MM.1S (cell line): ENCODE measurements at regions not wholly inside any gene's neighbourhood (a gene's known extent, or its start where the extent isn't known, plus 50 kb on each side); places are given as distances from the start of the nearest gene placed in this dataset.

ENCODE experiments used
- DNase-seq: peaks from one replicate; pipeline ENCODE4 v3.0.0-alpha.2; 2015
- H2AFZ ChIP-seq: fragments of 300-600 bp; sonication (generic); 2 replicates; pipeline ENCODE4 v1.6.0; 2016; ENCODE audit warnings: antibody characterized with exemption, low read length
- H3F3A ChIP-seq: fragments of 300-600 bp; sonication (generic); 2 replicates; pipeline ENCODE4 v1.6.1; 2016; ENCODE audit warnings: mild to moderate bottlenecking, antibody characterized with exemption, low read length, moderate library complexity, mixed read lengths; ENCODE audit not compliant: insufficient read depth
- H3K27ac ChIP-seq: fragments of 300-600 bp; sonication (generic); 2 replicates; pipeline ENCODE4 v1.5.1; 2016; ENCODE audit warnings: mild to moderate bottlenecking, low read length
- H3K27me3 ChIP-seq: fragments of 300-600 bp; sonication (generic); replicated peaks from 2 replicates; pipeline ENCODE4 v1.6.0; 2016; ENCODE audit warnings: low read length; ENCODE audit not compliant: insufficient read depth
- H3K36me3 ChIP-seq: fragments of 300-600 bp; sonication (generic); replicated peaks from 2 replicates; pipeline ENCODE4 v1.6.1; 2016; ENCODE audit warnings: mild to moderate bottlenecking, low read length, mixed read lengths; ENCODE audit not compliant: insufficient read depth
- H3K4me1 ChIP-seq: fragments of 300-600 bp; sonication (generic); 2 replicates; pipeline ENCODE4 v1.6.1; 2016; ENCODE audit warnings: low read length, mixed read lengths
- H3K4me2 ChIP-seq: fragments of 300-600 bp; sonication (generic); 2 replicates; pipeline ENCODE4 v1.6.0; 2016; ENCODE audit warnings: low read depth, low read length
- H3K4me3 ChIP-seq: fragments of 300-600 bp; sonication (generic); 2 replicates; pipeline ENCODE4 v1.5.1; 2016; ENCODE audit warnings: low read length, mixed read lengths
- H3K79me2 ChIP-seq: fragments of 300-600 bp; sonication (generic); 2 replicates; pipeline ENCODE4 v1.6.1; 2016; ENCODE audit warnings: mixed run types, low read length, mixed read lengths
- H3K9ac ChIP-seq: fragments of 300-600 bp; sonication (generic); 2 replicates; pipeline ENCODE4 v1.6.1; 2016; ENCODE audit warnings: low read length, mixed read lengths
- H3K9me2 ChIP-seq: fragments of 300-600 bp; sonication (generic); replicated peaks from 2 replicates; pipeline ENCODE4 v1.6.1; 2016; ENCODE audit warnings: mild to moderate bottlenecking, low read length, mixed read lengths; ENCODE audit not compliant: insufficient read depth
- H3K9me3 ChIP-seq: fragments of 300-600 bp; sonication (generic); replicated peaks from 2 replicates; pipeline ENCODE4 v1.6.1; 2016; ENCODE audit warnings: mild to moderate bottlenecking, low read length, mixed read lengths; ENCODE audit not compliant: insufficient read depth
- H4K20me1 ChIP-seq: fragments of 300-600 bp; sonication (generic); 2 replicates; pipeline ENCODE4 v1.6.1; 2016; ENCODE audit warnings: mild to moderate bottlenecking, low read length, moderate library complexity, mixed read lengths; ENCODE audit not compliant: insufficient read depth
- EZH2 ChIP-seq: fragments of 300-600 bp; sonication (generic); optimal IDR thresholded peaks from 2 replicates; pipeline ENCODE3; 2017; ENCODE audit warnings: low read depth, mild to moderate bottlenecking, antibody characterized with exemption, low read length, mixed read lengths
- EZH2phosphoT487 ChIP-seq: fragments of 300-600 bp; sonication (generic); IDR thresholded peaks from 2 replicates; pipeline ENCODE4 v1.6.1; 2018; ENCODE audit warnings: antibody characterized with exemption, low read length
- TF ChIP-seq, protein P1 (sequence below): fragments of 300-600 bp; sonication (generic); IDR thresholded peaks from 2 replicates; pipeline ENCODE4 v1.5.1; 2016; ENCODE audit warnings: antibody characterized with exemption, low read length, mixed read lengths

DNA sequence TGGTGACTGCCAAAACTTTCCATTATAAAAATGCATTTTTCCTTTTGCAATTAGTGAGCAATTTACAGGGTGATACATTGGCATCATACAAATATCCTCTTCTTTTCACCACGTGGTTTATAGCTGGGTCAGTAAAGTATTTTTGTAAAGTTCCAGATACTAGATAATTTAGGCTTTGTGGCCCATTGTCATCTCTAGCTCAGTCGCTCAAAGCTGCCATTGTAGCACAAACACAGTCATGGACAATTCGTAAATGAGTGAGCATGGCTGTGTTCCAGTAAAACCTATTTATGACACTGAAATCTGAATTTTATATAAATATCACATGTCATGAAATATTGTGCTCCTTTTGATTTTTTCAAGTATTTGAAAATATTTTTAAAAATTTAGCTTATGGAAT, 162.9 kb downstream of the USP12 start:
- no peaks in the 10 kb centered on the region for H3F3A ChIP-seq
- no peak overlapping the region for H3K27ac ChIP-seq
- no peaks in the 10 kb centered on the region for H3K79me2 ChIP-seq
- H3K27me3 ChIP-seq = no peaks in the 10 kb centered on the region
- H3K9me2 ChIP-seq = no peaks in the 10 kb centered on the region
- DNase-seq = no peak
- H2AFZ ChIP-seq = no peak overlapping the region
- TF ChIP-seq EZH2phosphoT487 (no peak), EZH2 (no peak)
- TF ChIP-seq, protein P1, sequence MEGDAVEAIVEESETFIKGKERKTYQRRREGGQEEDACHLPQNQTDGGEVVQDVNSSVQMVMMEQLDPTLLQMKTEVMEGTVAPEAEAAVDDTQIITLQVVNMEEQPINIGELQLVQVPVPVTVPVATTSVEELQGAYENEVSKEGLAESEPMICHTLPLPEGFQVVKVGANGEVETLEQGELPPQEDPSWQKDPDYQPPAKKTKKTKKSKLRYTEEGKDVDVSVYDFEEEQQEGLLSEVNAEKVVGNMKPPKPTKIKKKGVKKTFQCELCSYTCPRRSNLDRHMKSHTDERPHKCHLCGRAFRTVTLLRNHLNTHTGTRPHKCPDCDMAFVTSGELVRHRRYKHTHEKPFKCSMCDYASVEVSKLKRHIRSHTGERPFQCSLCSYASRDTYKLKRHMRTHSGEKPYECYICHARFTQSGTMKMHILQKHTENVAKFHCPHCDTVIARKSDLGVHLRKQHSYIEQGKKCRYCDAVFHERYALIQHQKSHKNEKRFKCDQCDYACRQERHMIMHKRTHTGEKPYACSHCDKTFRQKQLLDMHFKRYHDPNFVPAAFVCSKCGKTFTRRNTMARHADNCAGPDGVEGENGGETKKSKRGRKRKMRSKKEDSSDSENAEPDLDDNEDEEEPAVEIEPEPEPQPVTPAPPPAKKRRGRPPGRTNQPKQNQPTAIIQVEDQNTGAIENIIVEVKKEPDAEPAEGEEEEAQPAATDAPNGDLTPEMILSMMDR = no peak
- H3K4me1 ChIP-seq = no peaks in the 10 kb centered on the region
- H3K9me3 ChIP-seq = no peaks in the 10 kb centered on the region
- no peaks in the 10 kb centered on the region for H4K20me1 ChIP-seq
- no peak overlapping the region for H3K9ac ChIP-seq
- no peak overlapping the region for H3K4me3 ChIP-seq
- no peaks in the 10 kb centered on the region for H3K36me3 ChIP-seq
- no peak overlapping the region for H3K4me2 ChIP-seq

DNA sequence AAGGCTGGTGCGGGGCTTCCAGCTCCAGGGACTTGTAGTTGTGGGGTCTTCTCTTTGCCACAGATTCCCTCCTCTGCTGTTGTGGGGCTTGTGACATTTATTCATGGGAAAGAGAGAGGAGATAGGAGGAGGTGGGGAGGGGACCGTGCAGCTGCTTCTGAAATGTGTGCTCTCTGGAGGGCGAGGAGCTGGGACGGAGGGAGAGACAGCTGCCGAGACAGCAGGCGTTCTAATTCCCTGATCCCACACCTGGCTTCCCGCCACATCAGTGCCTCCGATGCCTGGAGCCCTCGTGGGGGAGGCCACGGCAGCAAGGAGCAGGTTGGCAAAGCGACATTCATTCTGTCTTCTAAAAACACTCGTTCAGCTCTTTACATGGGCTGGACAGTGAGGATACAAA, 164.4 kb downstream of the USP12 start:
- Histone ChIP-seq H3K4me3 (no peak overlapping the region), H3K27me3 (no peaks in the 10 kb centered on the region), H3K27ac (no peak overlapping the region), H4K20me1 (no peaks in the 10 kb centered on the region), H3K4me1 (no peaks in the 10 kb centered on the region), H3K9me2 (no peaks in the 10 kb centered on the region), H3K36me3 (no peaks in the 10 kb centered on the region), H3F3A (no peaks in the 10 kb centered on the region), H3K9ac (no peak overlapping the region), H3K4me2 (no peak overlapping the region), H3K79me2 (no peaks in the 10 kb centered on the region), H2AFZ (no peak overlapping the region), H3K9me3 (no peaks in the 10 kb centered on the region)
- no peak for TF ChIP-seq EZH2phosphoT487
- TF ChIP-seq, protein P1 = no peak
- no peak for TF ChIP-seq EZH2
- no peak for DNase-seq

DNA sequence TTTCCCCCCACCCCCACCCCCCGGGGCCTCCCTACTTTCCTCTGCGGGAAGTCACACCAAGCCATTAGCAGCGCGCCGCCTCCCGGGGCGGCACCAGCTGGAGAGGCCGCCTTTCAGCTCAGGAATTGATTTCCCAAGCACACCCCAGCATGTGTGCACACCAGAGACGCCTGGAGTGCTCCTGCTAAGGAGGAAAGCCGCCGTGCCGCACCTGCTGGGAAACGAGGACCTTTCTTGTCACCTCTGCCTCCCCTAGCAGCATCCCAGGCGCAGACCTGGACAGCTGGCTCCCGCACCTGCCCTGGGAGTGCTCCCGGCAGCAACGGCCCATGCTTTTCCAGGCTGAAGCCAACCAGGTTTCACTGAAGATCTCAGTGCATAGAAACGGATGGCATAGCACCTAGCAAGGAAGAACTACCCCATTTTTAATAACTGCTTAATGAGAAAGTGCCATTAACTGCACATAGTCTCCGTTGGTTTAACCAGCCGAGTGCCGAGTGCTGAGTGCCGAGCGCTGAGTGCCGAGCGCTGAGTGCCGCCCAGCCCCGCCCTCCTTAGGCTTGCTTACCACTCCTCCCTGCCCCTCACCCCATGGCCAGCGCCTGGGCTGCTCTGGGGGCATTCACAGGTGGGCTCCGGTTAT, 165.0 kb downstream of the USP12 start:
- Histone ChIP-seq H3K9me2 (no peaks in the 10 kb centered on the region), H4K20me1 (no peaks in the 10 kb centered on the region), H3K36me3 (no peaks in the 10 kb centered on the region), H3K9me3 (no peaks in the 10 kb centered on the region), H3F3A (no peaks in the 10 kb centered on the region), H3K4me2 (no peak overlapping the region), H3K27me3 (no peaks in the 10 kb centered on the region), H3K9ac (no peak overlapping the region), H2AFZ (no peak overlapping the region), H3K27ac (no peak overlapping the region), H3K4me3 (no peak overlapping the region), H3K79me2 (no peaks in the 10 kb centered on the region), H3K4me1 (no peaks in the 10 kb centered on the region)
- no peak for DNase-seq
- TF ChIP-seq EZH2 = no peak
- TF ChIP-seq, protein P1 = no peak
- no peak for TF ChIP-seq EZH2phosphoT487
